H9 (cell line): ENCODE measurements at regions not wholly inside any gene's neighbourhood (a gene's known extent, or its start where the extent isn't known, plus 50 kb on each side); places are given as distances from the start of the nearest gene placed in this dataset.

Source experiments
- DNase-seq: peaks from one replicate; pipeline ENCODE4 v3.0.0-alpha.2; 2017
- H2AFZ ChIP-seq: one replicate; pipeline ENCODE4 v1.6.1; 2013; ENCODE audit warnings: mild to moderate bottlenecking, low read length, control low read depth, moderate library complexity
- H2AK5ac ChIP-seq: 2 replicates; pipeline ENCODE4 v1.6.1; 2013; ENCODE audit warnings: low read length, control low read depth, mixed read lengths; ENCODE audit not compliant: insufficient read length
- H2BK120ac ChIP-seq: one replicate; pipeline ENCODE4 v1.6.1; 2013; ENCODE audit warnings: low read depth, mild to moderate bottlenecking, low read length, control low read depth, inconsistent platforms; ENCODE audit not compliant: poor library complexity, severe bottlenecking
- H2BK12ac ChIP-seq: 2 replicates; pipeline ENCODE4 v1.6.1; 2013; ENCODE audit warnings: low read length, control low read depth, mixed read lengths, low read depth; ENCODE audit not compliant: insufficient read length
- H2BK15ac ChIP-seq: 2 replicates; pipeline ENCODE4 v1.6.1; 2013; ENCODE audit warnings: low read depth, low read length, control low read depth
- H2BK20ac ChIP-seq: one replicate; pipeline ENCODE4 v1.6.1; 2013; ENCODE audit warnings: low read depth, mild to moderate bottlenecking, low read length, control low read depth, inconsistent platforms; ENCODE audit not compliant: poor library complexity, severe bottlenecking
- H2BK5ac ChIP-seq: 2 replicates; pipeline ENCODE4 v1.6.1; 2013; ENCODE audit warnings: low read length, control low read depth, mixed read lengths; ENCODE audit not compliant: insufficient read length
- H3K14ac ChIP-seq: 2 replicates; pipeline ENCODE4 v1.6.1; 2013; ENCODE audit warnings: low read length, control low read depth; ENCODE audit not compliant: insufficient read depth
- H3K18ac ChIP-seq: 2 replicates; pipeline ENCODE4 v1.6.1; 2013; ENCODE audit warnings: low read depth, mild to moderate bottlenecking, mixed read lengths, low read length, control low read depth; ENCODE audit not compliant: insufficient read length
- H3K23ac ChIP-seq: 2 replicates; pipeline ENCODE4 v1.6.1; 2013; ENCODE audit warnings: low read length, control low read depth, mixed read lengths, low read depth; ENCODE audit not compliant: insufficient read length
- H3K23me2 ChIP-seq: 2 replicates; pipeline ENCODE4 v1.6.1; 2013; ENCODE audit warnings: low read depth, mild to moderate bottlenecking, mixed read lengths, low read length, control low read depth; ENCODE audit not compliant: insufficient read length, poor library complexity, severe bottlenecking
- H3K27ac ChIP-seq: 2 replicates; pipeline ENCODE4 v1.5.1; 2013; ENCODE audit warnings: low read length, control low read depth, mixed read lengths, low read depth; ENCODE audit not compliant: insufficient read length
- H3K27me3 ChIP-seq: 2 replicates; pipeline ENCODE4 v1.6.1; 2013; ENCODE audit warnings: low read length, control low read depth, inconsistent platforms; ENCODE audit not compliant: insufficient read depth
- H3K4ac ChIP-seq: 2 replicates; pipeline ENCODE4 v1.6.1; 2013; ENCODE audit warnings: low read depth, mild to moderate bottlenecking, control low read depth, inconsistent platforms, low read length, moderate library complexity
- H3K4me1 ChIP-seq: 2 replicates; pipeline ENCODE4 v1.6.1; 2013; ENCODE audit warnings: low read length, control low read depth, inconsistent platforms; ENCODE audit not compliant: insufficient read depth
- H3K4me2 ChIP-seq: 2 replicates; pipeline ENCODE4 v1.6.1; 2013; ENCODE audit warnings: low read length, control low read depth, mixed read lengths; ENCODE audit not compliant: insufficient read length, insufficient read depth
- H3K56ac ChIP-seq: 2 replicates; pipeline ENCODE4 v1.6.1; 2013; ENCODE audit warnings: low read depth, mild to moderate bottlenecking, mixed read lengths, low read length, control low read depth; ENCODE audit not compliant: insufficient read length
- H3K79me1 ChIP-seq: 2 replicates; pipeline ENCODE4 v1.6.1; 2013; ENCODE audit warnings: low read depth, mild to moderate bottlenecking, moderate library complexity, low read length, control low read depth, inconsistent platforms; ENCODE audit not compliant: insufficient read depth, poor library complexity, severe bottlenecking
- H3K79me2 ChIP-seq: 2 replicates; pipeline ENCODE4 v1.6.1; 2013; ENCODE audit warnings: low read length, control low read depth, inconsistent platforms; ENCODE audit not compliant: insufficient read depth
- H3K9ac ChIP-seq: 2 replicates; pipeline ENCODE4 v1.6.1; 2013; ENCODE audit warnings: low read length, control low read depth, mixed read lengths; ENCODE audit not compliant: insufficient read length; ENCODE audit errors: extremely low read depth
- H3K9me3 ChIP-seq: one replicate; pipeline ENCODE4 v1.6.1; 2013; ENCODE audit warnings: low read depth, low read length, inconsistent platforms; ENCODE audit not compliant: control insufficient read depth
- H3T11ph ChIP-seq: one replicate; pipeline ENCODE4 v1.6.1; 2013; ENCODE audit warnings: mild to moderate bottlenecking, low read length, control low read depth, inconsistent platforms
- H4K20me1 ChIP-seq: one replicate; pipeline ENCODE4 v1.6.1; 2013; ENCODE audit not compliant: control insufficient read depth, insufficient read length, insufficient read depth
- H4K5ac ChIP-seq: 2 replicates; pipeline ENCODE4 v1.6.1; 2013; ENCODE audit warnings: low read depth, mild to moderate bottlenecking, mixed read lengths, low read length, control low read depth; ENCODE audit not compliant: insufficient read length
- H4K8ac ChIP-seq: replicated peaks from 2 replicates; pipeline ENCODE4 v1.6.1; 2013; ENCODE audit warnings: low read length, control low read depth, mixed read lengths, low read depth; ENCODE audit not compliant: insufficient read length
- H4K91ac ChIP-seq: 2 replicates; pipeline ENCODE4 v1.6.1; 2013; ENCODE audit warnings: low read depth, mild to moderate bottlenecking, moderate library complexity, mixed read lengths, low read length, control low read depth; ENCODE audit not compliant: insufficient read length
- H3K27ac Mint-ChIP-seq, 3 experiments: 2 replicates in 2 of 3; 3 replicates in 1 of 3; pipeline ENCODE4 v1.8.0; 2020 to 2021; ENCODE audit warnings: mixed read lengths in 3 of 3, mild to moderate bottlenecking in 1 of 3, moderate library complexity in 1 of 3
- H3K27me3 Mint-ChIP-seq: 2 replicates; pipeline ENCODE4 v1.8.0; 2021; ENCODE audit warnings: low read depth, mild to moderate bottlenecking, moderate library complexity, mixed read lengths
- H3K36me3 Mint-ChIP-seq, 3 experiments: 2 replicates in 2 of 3; 3 replicates in 1 of 3; pipeline ENCODE4 v1.8.0; 2020 to 2021; ENCODE audit warnings: low read depth in 3 of 3, mixed read lengths in 3 of 3; ENCODE audit not compliant: insufficient read depth in 1 of 3
- H3K4me1 Mint-ChIP-seq, 2 experiments: 2 replicates each; pipeline ENCODE4 v1.8.0; 2020; ENCODE audit warnings: mixed read lengths in 2 of 2
- H3K4me3 Mint-ChIP-seq, 2 experiments: 2 replicates in 1 of 2; 3 replicates in 1 of 2; pipeline ENCODE4 v1.8.0; 2020 to 2021; ENCODE audit warnings: mild to moderate bottlenecking in 2 of 2, mixed read lengths in 2 of 2, moderate library complexity in 1 of 2
- H3K9me3 Mint-ChIP-seq, 2 experiments: 2 replicates in 1 of 2; 3 replicates in 1 of 2; pipeline ENCODE4 v1.8.0; 2020; ENCODE audit warnings: mild to moderate bottlenecking in 2 of 2, mixed read lengths in 2 of 2, moderate library complexity in 1 of 2
- CTCF ChIP-seq: fragments of 200-600 bp; sonication (generic); conservative IDR thresholded peaks from 3 replicates; pipeline ENCODE4 v1.8.0; 2021; ENCODE audit warnings: antibody characterized with exemption, mild to moderate bottlenecking
- WGBS: extraction: QIAGEN DNeasy Blood & Tissue Kit; methylation state at CpG from one replicate; pipeline ENCODE4 v1.1.7; 2013; ENCODE audit warnings: missing lambda C conversion rate, low lambda C conversion rate, mixed read lengths; ENCODE audit not compliant: insufficient read length; ENCODE audit errors: extremely low coverage; 5-methylcytosine and 5-hydroxymethylcytosine counted together

GRCh38 chr4:126708716-126709115 is 924.0 kb upstream of the INTU start:
- Histone ChIP-seq H3K27ac (no peak overlapping the region), H3K23me2 (no peaks in the 10 kb centered on the region), H3K56ac (no peak overlapping the region), H3K27me3 (no peaks in the 10 kb centered on the region), H2BK20ac (no peak overlapping the region), H3K18ac (no peak overlapping the region), H3K4me2 (no peak overlapping the region), H3K79me2 (no peaks in the 10 kb centered on the region), H3K79me1 (no peaks in the 10 kb centered on the region), H3K4me1 (no peaks in the 10 kb centered on the region), H3K14ac (no peak overlapping the region), H3K9ac (no peak overlapping the region), H4K91ac (no peak overlapping the region), H2BK12ac (no peak overlapping the region), H2AK5ac (no peak overlapping the region), H4K20me1 (no peaks in the 10 kb centered on the region), H4K5ac (no peak overlapping the region), H4K8ac (no peak overlapping the region), H2BK15ac (no peak overlapping the region), H2BK120ac (no peak overlapping the region), H2AFZ (no peak overlapping the region), H2BK5ac (no peak overlapping the region), H3T11ph (no peak overlapping the region), H3K9me3 (no peaks in the 10 kb centered on the region), H3K4ac (no peak overlapping the region), H3K23ac (no peak overlapping the region)
- WGBS: no CpG with 5 or more reads among the region's 2 CpGs
- H3K27ac Mint-ChIP-seq: no peak overlapping the region
- no peaks in the 10 kb centered on the region for H3K27me3 Mint-ChIP-seq
- DNase-seq: no peak
- no peaks in the 10 kb centered on the region for H3K4me1 Mint-ChIP-seq
- TF ChIP-seq CTCF: no peak
- no peaks in the 10 kb centered on the region for H3K36me3 Mint-ChIP-seq
- peaks cover 0 to 3% of the 10 kb centered on the region in 2 experiments; a peak in 1 of 5 replicates for H3K9me3 Mint-ChIP-seq
- no peak overlapping the region for H3K4me3 Mint-ChIP-seq
